CD14-positive monocyte (primary cell): ENCODE measurements at regions not wholly inside any gene's neighbourhood (a gene's known extent, or its start where the extent isn't known, plus 50 kb on each side); places are given as distances from the start of the nearest gene placed in this dataset.

ENCODE experiments used
- DNase-seq, 3 donors: peaks; one replicate each; pipeline ENCODE4 v3.0.0-alpha.2; 2011 to 2022
- H2AFZ ChIP-seq: 2 replicates; pipeline ENCODE4 v1.6.0; 2012; ENCODE audit warnings: mild to moderate bottlenecking, low read depth, low read length, inconsistent platforms; ENCODE audit not compliant: insufficient read depth, poor library complexity, severe bottlenecking
- H3K27ac ChIP-seq, 2 donors: 1 replicate in 1 of 2; 2 replicates in 1 of 2; pipeline ENCODE4 v1.5.1; 2012 to 2013; ENCODE audit warnings: low read length in 2 of 2, control low read depth in 1 of 2, inconsistent platforms in 1 of 2, low read depth in 1 of 2, mild to moderate bottlenecking in 1 of 2
- H3K27me3 ChIP-seq, 2 donors: one replicate each; pipeline versions ENCODE4 v1.6.0 to v1.6.1; 2011 to 2013; ENCODE audit warnings: low read length in 2 of 2; ENCODE audit not compliant: control insufficient read depth in 2 of 2, insufficient read depth in 2 of 2
- H3K36me3 ChIP-seq, 2 donors: replicated peaks in 1 of 2; 1 replicate in 1 of 2; 2 replicates in 1 of 2; pipeline versions ENCODE4 v1.5.1 to v1.6.1; 2012 to 2013; ENCODE audit warnings: low read length in 2 of 2, control low read depth in 1 of 2, inconsistent platforms in 1 of 2, mild to moderate bottlenecking in 1 of 2; ENCODE audit not compliant: insufficient read depth in 2 of 2, control insufficient read depth in 1 of 2
- H3K4me1 ChIP-seq, 2 donors: 1 replicate in 1 of 2; 2 replicates in 1 of 2; pipeline versions ENCODE4 v1.5.1 to v1.6.1; 2012 to 2013; ENCODE audit warnings: low read length in 2 of 2, control low read depth in 1 of 2, inconsistent platforms in 1 of 2, mild to moderate bottlenecking in 1 of 2, moderate library complexity in 1 of 2; ENCODE audit not compliant: insufficient read depth in 2 of 2, control insufficient read depth in 1 of 2
- H3K4me2 ChIP-seq: replicated peaks from 2 replicates; pipeline ENCODE3; 2012; ENCODE audit warnings: low read length, moderate library complexity, mild to moderate bottlenecking; ENCODE audit not compliant: poor library complexity, severe bottlenecking; ENCODE audit errors: extremely low read depth
- H3K4me3 ChIP-seq, 3 experiments: fragments of 200-600 bp in 1 of 3; sonication (generic) in 1 of 3; replicated peaks in 1 of 3; 1 replicate in 2 of 3; 2 replicates in 1 of 3; pipeline ENCODE4 v1.5.1; 2011 to 2013; ENCODE audit warnings: low read length in 3 of 3, mild to moderate bottlenecking in 3 of 3, control low read depth in 2 of 3, low read depth in 2 of 3, inconsistent platforms in 1 of 3, moderate library complexity in 1 of 3
- H3K79me2 ChIP-seq: 2 replicates; pipeline ENCODE4 v1.6.0; 2012; ENCODE audit warnings: mild to moderate bottlenecking, control low read depth, inconsistent platforms, low read length, moderate library complexity; ENCODE audit not compliant: insufficient read depth
- H3K9ac ChIP-seq: 2 replicates; pipeline ENCODE4 v1.6.0; 2017; ENCODE audit warnings: low read length, mild to moderate bottlenecking; ENCODE audit not compliant: insufficient read depth, poor library complexity, severe bottlenecking
- H3K9me3 ChIP-seq, 2 donors: replicated peaks in 1 of 2; 1 replicate in 1 of 2; 2 replicates in 1 of 2; pipeline versions ENCODE4 v1.5.1 to v1.6.1; 2012 to 2013; ENCODE audit warnings: low read length in 2 of 2, control low read depth in 1 of 2; ENCODE audit not compliant: control insufficient read depth in 1 of 2, insufficient read depth in 1 of 2
- H4K20me1 ChIP-seq: 2 replicates; pipeline ENCODE4 v1.6.0; 2012; ENCODE audit warnings: mild to moderate bottlenecking, low read length, control low read depth, moderate library complexity; ENCODE audit not compliant: insufficient read depth
- H3K27ac Mint-ChIP-seq, 7 donors: one replicate each; pipeline ENCODE4 v1.8.0; 2020; ENCODE audit warnings: mild to moderate bottlenecking in 7 of 7, mixed read lengths in 7 of 7, moderate library complexity in 6 of 7, inconsistent platforms in 2 of 7
- H3K27me3 Mint-ChIP-seq, 3 donors: one replicate each; pipeline ENCODE4 v1.8.0; 2021 to 2022; ENCODE audit warnings: low read depth in 3 of 3, mild to moderate bottlenecking in 3 of 3, mixed read lengths in 3 of 3, moderate library complexity in 3 of 3, inconsistent platforms in 1 of 3
- H3K36me3 Mint-ChIP-seq, 2 donors: one replicate each; pipeline ENCODE4 v1.8.0; 2020; ENCODE audit warnings: mixed read lengths in 2 of 2, inconsistent platforms in 1 of 2, mild to moderate bottlenecking in 1 of 2
- H3K4me1 Mint-ChIP-seq: one replicate; pipeline ENCODE4 v1.8.0; 2020; ENCODE audit warnings: mild to moderate bottlenecking, mixed read lengths
- H3K4me3 Mint-ChIP-seq, 2 donors: one replicate each; pipeline ENCODE4 v1.8.0; 2020; ENCODE audit warnings: mild to moderate bottlenecking in 2 of 2, mixed read lengths in 2 of 2, moderate library complexity in 1 of 2
- H3K9me3 Mint-ChIP-seq, 7 donors: one replicate each; pipeline ENCODE4 v1.8.0; 2020 to 2022; ENCODE audit warnings: mixed read lengths in 7 of 7, mild to moderate bottlenecking in 6 of 7, moderate library complexity in 6 of 7, inconsistent platforms in 2 of 7
- CTCF ChIP-seq: fragments of 200-600 bp; IDR thresholded peaks from one replicate; pipeline ENCODE4 v1.8.0; 2022; ENCODE audit warnings: antibody characterized with exemption, mild to moderate bottlenecking
- WGBS: methylation state at CpG from one replicate; pipeline ENCODE4 v1.1.5; 2013; ENCODE audit warnings: missing lambda C conversion rate; ENCODE audit not compliant: insufficient coverage; 5-methylcytosine and 5-hydroxymethylcytosine counted together
- intact Hi-C, 2 donors: fragments of 100-400 bp; cut with micrococcal nuclease; formaldehyde crosslinking; loops; one replicate each; pipeline versions ENCODE4 v1.15.0 to v1.15.1; 2023

- Mint-ChIP-seq H3K4me3 (peak overlapping the region in 1 of 2 donors; percentile 29), H3K36me3 (no peaks in the 10 kb centered on the region), H3K27ac (no peak overlapping the region), H3K4me1 (no peaks in the 10 kb centered on the region), H3K27me3 (peaks cover 20 to 42% (median 29%) of the 10 kb centered on the region in 3 donors), H3K9me3 (peaks cover 0 to 1% (median 0%) of the 10 kb centered on the region in 7 donors)
- peaks cover 23 to 43% of the 10 kb centered on the region in 2 donors for H3K27me3 ChIP-seq
- no peak overlapping the region for H2AFZ ChIP-seq
- H3K4me2 ChIP-seq: no peak overlapping the region
- H3K4me3 ChIP-seq: no peak overlapping the region
- H3K36me3 ChIP-seq: no peaks in the 10 kb centered on the region
- no peak overlapping the region for H3K9ac ChIP-seq
- no peaks in the 10 kb centered on the region for H4K20me1 ChIP-seq
- intact Hi-C loops: no loop called here
- no CpG with 5 or more reads among the region's 2 CpGs for whole genome bisulfite sequencing
- no peak overlapping the region for H3K27ac ChIP-seq
- H3K9me3 ChIP-seq: no peaks in the 10 kb centered on the region
- TF ChIP-seq CTCF: no peak
- no peak for DNase-seq
- H3K4me1 ChIP-seq: no peaks in the 10 kb centered on the region
- H3K79me2 ChIP-seq: no peaks in the 10 kb centered on the region
Observed at GRCh38 chr4:41853973-41854372, 81.3 kb upstream of the TMEM33 start.

- Histone ChIP-seq H3K79me2 (no peaks in the 10 kb centered on the region), H3K9me3 (no peaks in the 10 kb centered on the region), H3K27me3 (peaks cover 10 to 27% of the 10 kb centered on the region in 2 donors), H4K20me1 (no peaks in the 10 kb centered on the region), H3K27ac (no peak overlapping the region), H3K36me3 (no peaks in the 10 kb centered on the region), H2AFZ (no peak overlapping the region), H3K9ac (no peak overlapping the region), H3K4me2 (no peak overlapping the region), H3K4me3 (no peak overlapping the region), H3K4me1 (no peaks in the 10 kb centered on the region)
- Mint-ChIP-seq H3K9me3 (peaks cover 0 to 1% (median 0%) of the 10 kb centered on the region in 7 donors), H3K27ac (no peak overlapping the region), H3K27me3 (peaks cover 15 to 26% (median 20%) of the 10 kb centered on the region in 3 donors), H3K36me3 (no peaks in the 10 kb centered on the region), H3K4me1 (no peaks in the 10 kb centered on the region), H3K4me3 (no peak overlapping the region)
- DNase-seq: no peak
- WGBS: 57% methylated on average over 1 of the region's 2 CpGs
- no peak for TF ChIP-seq CTCF
- intact Hi-C loops: no loop called here
Observed at GRCh38 chr4:41852229-41852628, 83.0 kb upstream of the TMEM33 start.
